Aorta (tissue), 5 donors: ENCODE measurements at regions not wholly inside any gene's neighbourhood (a gene's known extent, or its start where the extent isn't known, plus 50 kb on each side); places are given as distances from the start of the nearest gene placed in this dataset.
"Not testable (repeated sequence)": the region's sequence is repeated elsewhere in the genome, so short reads cannot be mapped to it uniquely, and the experiment has no call there.

Experiments used
- ATAC-seq: fragments of 200-7000 bp; cut with Tn5 transposase; one replicate; pipeline ENCODE4 v1.9.1; 2022; ENCODE audit warnings: moderate library complexity; ENCODE audit not compliant: low FRiP score
- DNase-seq, 2 donors: peaks; one replicate each; pipeline ENCODE4 v3.0.0-alpha.2; 2020
- H3K27ac ChIP-seq, 2 donors: one replicate each; pipeline ENCODE4 v1.5.1; 2013; ENCODE audit warnings: low read length in 2 of 2, mild to moderate bottlenecking in 2 of 2, moderate library complexity in 2 of 2, control low read depth in 1 of 2, inconsistent platforms in 1 of 2, low read depth in 1 of 2
- H3K27me3 ChIP-seq, 2 donors: one replicate each; pipeline ENCODE4 v1.6.1; 2013; ENCODE audit warnings: control low read depth in 1 of 2, low read length in 1 of 2, mild to moderate bottlenecking in 1 of 2, moderate library complexity in 1 of 2; ENCODE audit not compliant: insufficient read depth in 2 of 2, control insufficient read depth in 1 of 2
- H3K36me3 ChIP-seq, 2 donors: one replicate each; pipeline ENCODE4 v1.6.1; 2013; ENCODE audit warnings: control low read depth in 1 of 2, low read length in 1 of 2, mild to moderate bottlenecking in 1 of 2; ENCODE audit not compliant: insufficient read depth in 2 of 2, control insufficient read depth in 1 of 2
- H3K4me1 ChIP-seq, 2 donors: one replicate each; pipeline ENCODE4 v1.6.1; 2013; ENCODE audit warnings: low read length in 2 of 2, control low read depth in 1 of 2, mild to moderate bottlenecking in 1 of 2, moderate library complexity in 1 of 2; ENCODE audit not compliant: insufficient read depth in 2 of 2, control insufficient read depth in 1 of 2
- H3K4me3 ChIP-seq, 2 donors: one replicate each; pipeline ENCODE4 v1.5.1; 2013; ENCODE audit warnings: low read length in 2 of 2, control low read depth in 1 of 2, mild to moderate bottlenecking in 1 of 2
- H3K9me3 ChIP-seq: one replicate; pipeline ENCODE4 v1.6.1; 2013; ENCODE audit warnings: mild to moderate bottlenecking, low read length; ENCODE audit not compliant: control insufficient read depth
- WGBS, 2 donors: extraction: QIAGEN DNeasy Blood & Tissue Kit; methylation state at CpG; one replicate each; pipeline ENCODE4 v1.1.7; 2013; 5-methylcytosine and 5-hydroxymethylcytosine counted together
- intact Hi-C, 2 donors: fragments of 100-400 bp; cut with DNase I; formaldehyde crosslinking; loops; one replicate each; pipeline versions ENCODE4 v1.14.2 to v1.15.0; 2022
- donor health status: healthy with polysubstance abuse.
- donor health status: Bipolar disorder and iron deficiency.
- donor health status: DM: no; HTN: no; CAD: no.
- donor health status: DM: no; HTN: no; CAD: no.
- donor health status: DM: yes; HTN: yes; CAD: no.

GRCh38 chr4:108416831-108417230, 203.5 kb upstream of the RPL34 start:
- peaks cover 4% of the 10 kb centered on the region for H3K9me3 ChIP-seq
- 68 to 78% methylated on average over 3 of the region's 3 CpGs for WGBS, 2 donors
- peaks cover 0 to 1% of the 10 kb centered on the region in 2 donors for H3K4me1 ChIP-seq
- DNase-seq (no peak), ATAC-seq (no peak)
- intact Hi-C loops = no loop called here
- peaks cover 0 to 3% of the 10 kb centered on the region in 2 donors for H3K27me3 ChIP-seq
- no peaks in the 10 kb centered on the region for H3K36me3 ChIP-seq
- no peak overlapping the region for H3K4me3 ChIP-seq
- H3K27ac ChIP-seq = no peak overlapping the region

DNA sequence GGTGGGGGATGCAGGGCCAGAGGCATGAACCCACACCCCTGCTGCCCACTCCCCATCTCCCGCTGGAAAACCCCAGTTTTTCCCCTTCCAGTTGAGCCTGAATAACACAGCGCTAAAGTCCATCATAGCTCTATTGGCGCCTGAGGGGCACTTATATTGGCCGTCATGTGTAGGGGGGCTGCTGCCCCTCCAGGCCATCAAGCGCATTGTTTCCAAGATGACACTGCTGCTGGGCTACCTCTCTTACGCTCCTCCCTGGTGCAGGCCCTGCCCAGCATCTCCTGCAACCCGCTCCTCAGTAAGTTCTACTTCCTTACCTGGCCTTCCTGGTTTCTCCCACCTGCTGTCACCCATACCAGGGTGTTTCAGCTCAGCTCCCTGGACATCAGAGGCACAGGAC, 205.0 kb upstream of the RPL34 start:
- Histone ChIP-seq H3K4me3 (no peak overlapping the region), H3K9me3 (peaks cover 4% of the 10 kb centered on the region), H3K36me3 (no peaks in the 10 kb centered on the region), H3K27ac (no peak overlapping the region), H3K4me1 (peaks cover 0 to 1% of the 10 kb centered on the region in 2 donors), H3K27me3 (peaks cover 0 to 3% of the 10 kb centered on the region in 2 donors)
- DNase-seq (no peak), ATAC-seq (no peak)
- intact Hi-C loops = no loop called here
- WGBS, 2 donors = 93 to 96% methylated on average over 7 of the region's 7 CpGs

DNA sequence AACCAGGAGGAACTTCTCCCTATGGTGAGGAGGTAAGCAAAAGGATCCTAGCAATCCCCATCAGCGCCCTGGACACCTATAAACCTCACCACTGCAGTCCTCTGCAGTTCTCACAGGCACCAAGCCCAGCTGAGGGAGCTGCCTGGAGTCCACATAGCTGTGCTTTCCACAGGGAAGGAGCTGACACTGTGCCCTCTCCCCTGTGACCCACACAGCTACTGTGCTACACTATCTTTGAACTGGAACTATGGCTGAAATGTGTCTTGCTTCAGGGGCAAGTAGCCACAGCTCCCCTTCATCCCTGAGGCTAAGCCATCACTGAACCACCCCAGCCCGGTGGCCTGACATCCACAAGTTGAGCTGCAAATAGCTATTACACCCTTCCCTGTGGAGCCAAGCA, 208.5 kb upstream of the RPL34 start:
- Histone ChIP-seq H3K9me3 (no peaks in the 10 kb centered on the region), H3K4me3 (no peak overlapping the region), H3K4me1 (no peaks in the 10 kb centered on the region), H3K36me3 (no peaks in the 10 kb centered on the region), H3K27me3 (no peaks in the 10 kb centered on the region), H3K27ac (no peak overlapping the region)
- DNase-seq = no peak
- 75% methylated on average over 2 of the region's 2 CpGs for WGBS, 2 donors
- intact Hi-C loops = no loop called here
- no peak for ATAC-seq

- H3K9me3 ChIP-seq, H3K27me3 ChIP-seq, H3K36me3 ChIP-seq, DNase-seq, ATAC-seq, intact Hi-C loops, H3K4me1 ChIP-seq, H3K27ac ChIP-seq, H3K4me3 ChIP-seq: not testable (repeated sequence)
- WGBS, 2 donors = 88 to 99% methylated on average over 12 to 33 of the region's 36 CpGs
These were observed 210.7 kb upstream of the RPL34 start for GRCh38 chr4:108409691-108410090.

GRCh38 chr4:108405586-108405985, 214.8 kb upstream of the RPL34 start:
- WGBS, 2 donors = 94 to 100% methylated on average over 2 of the region's 2 CpGs
- Histone ChIP-seq H3K4me3 (no peak overlapping the region), H3K9me3 (peaks cover 3% of the 10 kb centered on the region), H3K27me3 (no peaks in the 10 kb centered on the region), H3K27ac (no peak overlapping the region), H3K4me1 (no peaks in the 10 kb centered on the region), H3K36me3 (no peaks in the 10 kb centered on the region)
- no peak for ATAC-seq
- intact Hi-C loops = no loop called here
- no peak for DNase-seq

- no peaks in the 10 kb centered on the region for H3K4me1 ChIP-seq
- H3K9me3 ChIP-seq = no peaks in the 10 kb centered on the region
- no peak overlapping the region for H3K4me3 ChIP-seq
- no peak overlapping the region for H3K27ac ChIP-seq
- DNase-seq = no peak
- 94 to 97% methylated on average over 6 of the region's 6 CpGs for whole genome bisulfite sequencing, 2 donors
- intact Hi-C loops = no loop called here
- H3K36me3 ChIP-seq = no peaks in the 10 kb centered on the region
- ATAC-seq = no peak
- no peaks in the 10 kb centered on the region for H3K27me3 ChIP-seq
These were observed 220.1 kb upstream of the RPL34 start for GRCh38 chr4:108400309-108400708.

DNA sequence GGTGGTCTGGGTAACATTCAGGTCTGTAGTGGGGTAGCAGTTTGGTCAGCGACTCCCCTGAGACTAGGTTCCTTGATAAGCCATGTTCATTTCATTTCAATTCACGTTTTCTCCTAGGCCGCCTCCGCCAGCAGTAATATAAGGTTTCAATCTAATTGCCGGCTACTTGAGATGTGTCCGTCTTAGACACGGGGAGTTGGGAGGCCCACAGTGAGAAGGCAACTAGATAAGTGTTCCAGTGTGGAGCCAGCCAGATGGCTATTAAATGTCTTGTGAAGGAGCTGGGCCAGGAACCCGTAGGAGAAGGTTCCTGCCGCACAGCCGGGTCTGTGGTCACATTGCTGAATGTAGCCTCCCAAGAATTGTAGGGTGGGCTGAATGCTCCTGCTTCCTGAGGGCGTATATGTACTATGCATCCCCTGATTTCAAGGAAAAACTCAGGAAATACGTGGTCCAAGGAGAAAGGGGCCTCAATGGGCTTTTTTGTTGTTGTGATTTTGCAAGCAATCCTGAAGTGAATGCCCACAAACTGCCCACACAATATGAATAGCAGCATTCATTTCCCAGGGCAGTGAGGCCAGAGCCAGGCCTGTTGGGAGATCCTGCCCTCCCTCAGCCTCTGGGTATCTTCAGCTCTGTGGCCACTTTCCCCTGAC, 220.6 kb upstream of the RPL34 start:
- H3K4me3 ChIP-seq = no peak overlapping the region
- no peaks in the 10 kb centered on the region for H3K36me3 ChIP-seq
- DNase-seq (no peak), ATAC-seq (no peak)
- intact Hi-C loops = no loop called here
- no peaks in the 10 kb centered on the region for H3K9me3 ChIP-seq
- no peaks in the 10 kb centered on the region for H3K4me1 ChIP-seq
- H3K27me3 ChIP-seq = no peaks in the 10 kb centered on the region
- 76 to 84% methylated on average over 12 of the region's 12 CpGs for WGBS, 2 donors
- no peak overlapping the region for H3K27ac ChIP-seq

GRCh38 chr4:108398836-108399235, 221.5 kb upstream of the RPL34 start:
- Histone ChIP-seq H3K9me3 (no peaks in the 10 kb centered on the region), H3K27ac (no peak overlapping the region), H3K27me3 (no peaks in the 10 kb centered on the region), H3K4me1 (no peaks in the 10 kb centered on the region), H3K36me3 (no peaks in the 10 kb centered on the region), H3K4me3 (no peak overlapping the region)
- intact Hi-C loops = no loop called here
- DNase-seq (no peak), ATAC-seq (no peak)
- 56 to 59% methylated on average over 7 of the region's 7 CpGs for WGBS, 2 donors

DNA sequence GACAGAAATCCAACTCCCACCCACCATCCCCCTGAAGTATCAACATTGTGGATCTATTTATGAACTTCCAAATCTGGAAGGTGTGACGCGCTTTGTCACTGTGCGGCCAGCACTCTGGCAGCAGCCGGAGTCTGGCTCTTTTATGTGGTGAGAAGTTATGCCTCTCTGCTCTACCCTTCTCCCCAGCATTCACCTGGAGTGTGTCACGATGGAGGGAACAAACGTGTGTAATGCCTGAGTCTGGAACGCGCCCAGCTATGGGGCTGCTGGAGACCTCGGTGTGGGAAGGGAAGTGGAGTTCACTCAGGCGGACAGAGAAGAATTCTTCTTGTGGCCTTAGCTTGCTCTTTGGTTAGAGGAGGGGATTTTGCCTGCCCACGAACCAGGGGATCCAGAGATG, 222.1 kb upstream of the RPL34 start:
- H3K4me3 ChIP-seq = no peak overlapping the region
- WGBS, 2 donors = 32 to 43% methylated on average over 11 of the region's 11 CpGs
- H3K9me3 ChIP-seq = no peaks in the 10 kb centered on the region
- H3K4me1 ChIP-seq = no peaks in the 10 kb centered on the region
- no peak for DNase-seq
- H3K27me3 ChIP-seq = no peaks in the 10 kb centered on the region
- no peaks in the 10 kb centered on the region for H3K36me3 ChIP-seq
- no peak for ATAC-seq
- intact Hi-C loops = no loop called here
- no peak overlapping the region for H3K27ac ChIP-seq
